HG03135 (cell line): ENCODE measurements at regions not wholly inside any gene's neighbourhood (a gene's known extent, or its start where the extent isn't known, plus 50 kb on each side); places are given as distances from the start of the nearest gene placed in this dataset.
"Not testable (repeated sequence)": the region's sequence is repeated elsewhere in the genome, so short reads cannot be mapped to it uniquely, and the experiment has no call there.

ENCODE experiments used
- ATAC-seq: cut with Tn5 transposase; IDR thresholded peaks from one replicate; pipeline ENCODE4 v1.9.1; 2021; ENCODE audit warnings: mild to moderate bottlenecking, moderate library complexity; ENCODE audit not compliant: unreplicated experiment

DNA sequence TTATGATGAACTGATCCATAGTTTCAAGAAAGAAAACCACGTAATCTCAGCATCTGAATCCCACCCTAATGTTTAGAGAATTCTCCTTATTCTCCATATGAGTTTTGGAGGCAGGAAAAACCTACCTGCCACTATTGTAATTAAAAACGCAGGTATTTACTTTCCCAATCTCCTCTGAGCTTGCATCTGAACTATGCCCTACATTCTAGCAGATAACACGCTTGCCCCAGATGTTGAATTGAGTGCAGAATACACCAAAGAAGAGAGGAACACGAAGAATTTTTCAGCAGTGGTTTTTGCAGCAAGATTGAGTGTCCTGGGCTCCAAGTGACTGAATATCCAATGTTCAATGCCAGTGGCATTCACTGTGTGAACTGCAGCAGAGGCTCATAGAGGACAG lies 182.4 kb downstream of the COX18 start:
- ATAC-seq = no peak

DNA sequence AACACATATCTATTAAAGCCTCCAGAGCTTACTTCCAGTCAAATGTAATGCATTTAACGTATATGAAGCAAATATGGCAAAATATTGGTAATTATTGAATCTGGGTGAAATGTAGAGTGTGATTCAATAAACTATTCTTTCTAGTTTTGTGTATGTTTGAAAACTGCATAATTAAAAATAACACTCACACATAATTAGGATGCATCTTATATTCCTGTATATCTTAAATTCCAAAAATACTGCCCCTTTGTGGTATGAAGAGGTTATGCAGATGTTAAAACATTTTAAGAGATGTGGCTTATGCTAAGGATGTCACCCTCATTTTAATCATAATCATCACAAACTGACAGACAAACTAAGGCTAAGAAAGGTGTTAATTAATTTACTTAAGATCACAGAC lies 182.9 kb downstream of the COX18 start:
- ATAC-seq = no peak

DNA sequence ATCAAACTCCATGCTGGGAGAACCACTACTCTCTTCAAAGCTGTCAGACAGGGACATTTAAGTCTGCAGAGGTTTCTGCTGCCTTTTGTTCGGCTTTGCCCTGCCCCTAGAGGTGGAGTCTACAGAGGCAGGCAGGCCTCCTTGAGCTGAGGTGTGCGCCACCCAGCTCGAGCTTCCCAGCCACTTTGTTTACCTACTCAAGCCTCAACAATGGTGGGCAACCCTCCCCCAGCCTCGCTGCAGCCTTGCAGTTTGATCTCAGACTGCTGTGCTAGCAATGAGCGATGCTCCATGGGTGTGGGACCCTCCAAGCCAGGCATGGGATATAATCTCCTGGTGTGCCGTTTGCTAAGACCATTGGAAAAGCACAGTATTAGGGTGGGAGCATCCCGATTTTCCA lies 185.3 kb downstream of the COX18 start:
- not testable (repeated sequence) for ATAC-seq

DNA sequence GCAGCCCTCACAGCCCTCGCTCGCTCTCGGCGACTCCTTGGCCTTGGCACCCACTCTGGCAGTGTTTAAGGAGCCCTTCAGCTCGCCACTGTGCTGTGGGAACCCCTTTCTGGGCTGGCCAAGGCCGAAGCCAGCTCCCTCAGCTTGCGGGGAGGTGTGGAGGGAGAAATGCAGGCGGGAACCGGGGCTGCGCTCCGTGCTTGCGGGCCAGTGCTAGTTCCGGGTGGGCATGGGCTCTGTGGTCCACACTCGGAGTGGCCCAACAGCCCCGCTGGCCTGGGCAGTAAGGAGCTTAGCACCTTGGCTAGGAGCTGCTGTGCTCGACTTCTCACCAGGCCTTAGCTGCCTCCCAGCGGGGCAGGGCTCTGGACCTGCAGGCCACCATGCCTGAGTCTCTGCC lies 192.6 kb downstream of the COX18 start:
- ATAC-seq = no peak

DNA sequence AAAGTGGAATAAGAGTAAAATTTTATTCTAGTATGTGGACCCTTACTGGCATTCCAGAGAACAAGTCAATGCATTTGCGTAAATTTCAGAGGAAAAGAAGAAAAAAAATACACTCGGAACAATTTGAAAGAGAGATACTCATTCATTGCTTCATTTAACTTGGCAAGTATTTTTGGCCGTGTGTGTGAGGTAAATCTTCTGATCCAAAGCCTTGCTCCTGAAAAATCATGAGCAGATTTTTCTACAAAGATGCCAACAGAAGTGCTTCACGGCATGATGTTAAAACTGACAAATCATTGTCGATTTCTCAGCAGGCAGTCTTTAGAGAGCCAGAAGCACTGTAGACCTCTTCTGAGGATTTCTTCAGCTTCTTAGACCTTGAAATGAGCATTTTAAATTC lies 194.0 kb downstream of the COX18 start:
- ATAC-seq = no peak

DNA sequence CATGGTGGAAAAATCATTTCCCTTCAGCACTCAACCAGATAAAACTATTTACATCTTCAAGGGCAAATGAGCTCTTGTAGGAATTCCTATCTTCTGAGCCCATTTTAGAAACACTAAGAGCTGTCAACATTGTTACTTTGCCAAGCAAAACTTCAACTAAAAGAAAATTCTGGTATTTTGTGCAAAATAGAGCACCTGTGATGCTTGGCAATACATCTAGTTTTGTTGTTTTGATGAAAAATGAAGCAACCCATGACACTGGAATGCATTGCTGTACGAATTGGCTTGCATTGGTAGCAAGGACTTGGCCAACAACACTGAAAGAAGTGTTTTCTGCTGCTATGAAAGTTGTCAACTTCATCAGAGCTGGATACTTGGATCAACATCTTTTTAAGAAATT lies 194.4 kb downstream of the COX18 start:
- no peak for ATAC-seq

DNA sequence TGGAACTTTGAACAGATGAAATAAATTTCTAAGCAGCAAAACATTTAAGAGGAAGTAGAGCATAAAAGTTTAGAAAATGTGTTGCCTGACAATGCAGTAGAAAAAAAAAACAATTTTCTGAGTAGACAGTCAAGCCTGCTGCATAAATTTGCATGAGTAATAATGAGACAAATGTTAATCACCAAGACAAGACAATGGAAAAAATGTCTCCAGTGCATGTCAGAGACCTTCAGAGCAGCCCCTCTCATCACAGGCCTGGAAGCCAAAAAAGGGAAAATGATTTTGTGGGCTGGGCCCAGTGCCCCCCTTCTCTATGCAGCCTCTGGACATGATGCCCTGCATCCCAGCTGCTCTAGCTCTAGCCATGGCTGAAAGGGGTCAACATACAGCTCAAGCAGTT lies 204.6 kb downstream of the COX18 start:
- no peak for ATAC-seq

DNA sequence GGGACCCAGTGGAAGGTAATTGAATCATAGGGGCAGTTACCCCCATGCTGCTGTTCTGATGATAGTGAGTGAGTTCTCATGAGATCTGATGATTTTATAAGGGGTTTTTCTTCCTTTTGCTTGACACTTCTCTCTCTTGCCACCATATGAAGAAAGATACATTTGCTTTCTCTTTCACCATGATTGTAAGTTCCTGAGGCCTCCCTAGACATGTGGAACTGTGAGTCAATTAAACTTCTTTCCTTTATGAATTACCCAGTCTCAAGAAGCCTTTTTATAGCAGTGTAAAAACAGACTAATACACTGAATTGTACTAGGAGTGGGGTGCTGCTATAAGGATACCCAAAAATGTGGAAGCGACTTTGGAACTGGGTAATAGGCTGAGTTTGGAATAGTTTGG lies 205.2 kb downstream of the COX18 start:
- ATAC-seq = not testable (repeated sequence)

DNA sequence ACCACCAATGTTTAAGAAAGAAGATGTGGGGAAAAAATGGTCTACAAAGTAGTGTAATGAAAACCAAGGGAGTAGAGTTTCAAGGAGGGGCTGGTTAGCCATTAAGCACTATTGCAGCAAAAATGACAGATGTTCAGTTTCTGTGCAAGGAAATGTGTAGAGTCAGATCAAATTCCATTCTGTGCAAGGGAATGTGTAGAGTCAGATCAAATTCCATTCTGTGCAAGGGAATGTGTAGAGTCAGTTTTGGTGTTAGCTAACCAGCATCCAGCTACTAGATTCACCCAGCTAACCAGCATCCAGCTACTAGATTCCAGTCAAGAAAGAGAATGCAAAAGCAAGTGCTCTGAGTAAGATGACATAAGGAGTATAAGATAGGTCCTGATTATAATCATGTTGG lies 208.8 kb downstream of the COX18 start:
- no peak for ATAC-seq

DNA sequence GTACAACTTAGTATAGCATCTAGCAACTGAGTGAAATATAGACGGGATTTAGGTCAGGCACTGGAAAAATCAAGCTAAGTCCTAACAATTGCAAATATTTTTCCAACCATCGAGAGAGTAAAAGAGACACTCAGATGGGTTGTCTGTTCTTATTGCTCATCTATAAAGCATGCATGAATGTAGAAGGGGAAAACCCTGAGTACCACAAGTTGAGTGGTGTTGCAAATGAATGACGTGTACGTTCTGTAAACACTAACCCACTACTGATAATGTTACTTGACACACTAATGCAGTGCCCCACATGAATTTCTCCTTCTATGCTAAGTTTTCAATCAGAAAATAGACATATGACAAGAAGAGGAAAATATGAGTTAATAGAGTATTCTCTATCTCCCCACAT lies 211.2 kb downstream of the COX18 start:
- no peak for ATAC-seq

DNA sequence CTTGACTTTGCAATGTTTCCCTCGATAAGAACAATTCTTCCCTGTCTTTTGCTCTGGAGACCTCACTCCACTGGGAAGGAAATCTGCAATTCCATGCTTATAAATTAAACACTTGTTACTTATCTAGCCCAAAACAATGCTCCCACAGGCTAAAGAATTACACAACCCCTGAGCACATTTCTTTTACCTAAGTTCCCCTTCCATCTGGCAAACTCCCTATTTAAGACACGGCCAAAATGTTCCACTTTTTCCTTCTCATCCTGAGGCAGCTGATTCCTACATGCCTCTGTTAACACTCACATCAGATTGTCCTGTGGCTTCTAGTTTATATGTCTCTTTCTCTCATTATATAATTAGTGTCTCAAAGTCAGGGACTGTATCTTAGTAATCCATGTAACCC lies 211.7 kb downstream of the COX18 start:
- ATAC-seq = no peak

DNA sequence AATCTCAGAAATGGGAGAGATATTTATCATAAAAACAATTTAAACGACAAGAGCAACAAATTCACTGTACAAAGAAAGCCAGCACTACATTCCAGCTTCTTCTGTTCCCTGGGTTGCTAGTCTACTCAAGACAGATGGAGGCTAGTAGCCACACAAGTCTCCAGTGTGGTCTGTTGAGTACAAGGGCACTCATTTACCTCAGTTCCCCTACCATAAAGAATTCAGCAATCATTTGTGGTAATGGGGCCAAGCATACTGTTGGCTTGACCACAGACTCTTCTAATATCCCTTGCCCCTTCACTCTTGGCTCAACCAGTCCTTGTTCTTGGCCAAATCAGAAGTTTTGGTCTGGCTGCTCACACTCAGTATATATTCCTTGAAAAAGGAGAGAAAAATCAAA lies 212.3 kb downstream of the COX18 start:
- no peak for ATAC-seq

DNA sequence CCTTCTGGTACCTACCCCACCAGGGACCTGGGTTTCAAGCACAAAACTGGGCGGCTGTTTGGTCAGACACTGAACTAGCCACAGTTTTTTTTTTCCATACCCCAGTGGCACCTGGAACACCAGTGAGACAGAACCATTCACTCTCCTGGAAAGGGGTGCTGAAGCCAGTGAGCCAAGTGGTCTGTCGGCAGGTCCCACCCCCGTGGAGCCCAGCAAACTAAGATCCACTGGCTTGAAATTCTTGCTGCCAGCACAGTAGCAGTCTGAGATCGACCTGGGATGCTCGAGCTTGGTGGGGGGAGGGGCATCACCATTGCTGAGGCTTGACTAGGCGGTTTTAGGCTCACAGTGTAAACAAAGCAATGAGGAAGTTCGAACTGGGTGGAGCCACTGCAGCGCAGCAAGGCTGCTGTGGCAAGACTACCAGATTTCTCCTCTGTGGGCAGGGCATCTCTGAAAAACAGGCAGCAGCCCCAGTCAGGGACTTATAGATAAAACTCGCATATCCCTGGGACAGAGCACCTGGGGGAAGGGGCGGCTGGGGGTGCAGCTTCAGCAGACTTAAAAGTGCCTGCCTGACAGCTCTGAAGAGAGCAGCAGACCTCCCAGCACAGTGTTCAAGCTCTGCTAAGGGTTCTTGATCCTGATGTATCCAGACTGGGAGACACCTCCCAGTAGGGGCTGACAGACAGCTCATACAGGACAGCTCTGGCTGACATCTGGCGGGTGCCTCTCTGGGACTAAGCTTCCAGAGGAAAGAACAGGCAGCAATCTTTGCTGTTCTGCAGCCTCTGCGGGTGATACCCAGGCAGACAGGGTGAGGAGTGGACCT lies 223.0 kb downstream of the COX18 start:
- no peak for ATAC-seq

DNA sequence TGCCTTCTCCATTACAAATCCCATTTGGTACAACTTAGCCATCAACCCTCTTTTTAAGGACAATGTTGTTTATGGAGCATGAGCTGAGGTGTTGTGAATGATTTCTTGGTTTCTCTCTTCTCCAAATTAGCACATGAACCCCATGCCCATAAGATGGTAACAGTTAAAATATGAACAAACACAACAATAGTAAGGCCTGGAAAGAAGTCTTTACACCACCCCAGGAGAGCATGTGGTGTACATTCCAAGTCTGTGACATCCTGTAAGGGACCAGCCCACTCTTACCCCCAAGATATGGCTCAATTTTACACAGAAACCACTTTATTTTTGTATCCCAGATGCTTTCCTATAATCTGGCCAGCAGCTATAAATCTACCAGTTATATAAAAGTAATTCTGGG lies 226.1 kb downstream of the COX18 start:
- no peak for ATAC-seq

DNA sequence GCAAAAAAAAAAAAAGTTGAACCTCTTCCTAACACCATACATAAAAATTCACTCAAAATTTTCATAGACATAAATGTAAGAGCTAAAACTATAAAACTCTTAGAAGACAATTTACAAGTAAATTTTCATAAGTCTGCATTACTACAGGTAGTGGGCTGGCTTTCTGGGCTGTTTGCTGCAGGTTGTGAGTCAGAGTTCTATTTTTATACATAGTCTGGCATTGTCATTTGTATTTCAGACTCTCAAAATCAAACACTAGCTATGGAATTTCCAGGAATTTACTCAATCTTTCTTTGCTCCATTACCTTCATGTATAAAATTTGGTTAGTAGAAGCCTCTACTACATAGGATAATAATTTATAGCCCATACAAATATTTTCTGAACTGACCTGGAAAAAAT lies 227.2 kb downstream of the COX18 start:
- ATAC-seq = no peak

DNA sequence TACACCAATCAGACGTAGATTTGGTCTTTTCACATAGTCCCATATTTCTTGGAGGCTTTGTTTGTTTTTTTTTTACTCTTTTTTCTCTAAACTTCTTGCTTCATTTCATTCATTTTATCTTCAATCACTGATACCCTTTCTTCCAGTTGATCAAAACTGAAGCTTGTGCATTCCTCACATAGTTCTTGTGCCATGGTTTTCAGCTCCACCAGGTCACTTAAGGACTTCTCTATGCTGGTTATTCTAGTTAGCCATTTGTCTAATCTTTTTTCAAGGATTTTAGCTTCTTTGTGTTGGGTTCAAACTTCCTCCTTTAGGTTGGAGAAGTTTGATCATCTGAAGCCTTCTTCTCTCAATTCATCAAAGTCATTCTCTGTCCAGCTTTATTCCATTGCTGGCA lies 229.3 kb downstream of the COX18 start:
- not testable (repeated sequence) for ATAC-seq

DNA sequence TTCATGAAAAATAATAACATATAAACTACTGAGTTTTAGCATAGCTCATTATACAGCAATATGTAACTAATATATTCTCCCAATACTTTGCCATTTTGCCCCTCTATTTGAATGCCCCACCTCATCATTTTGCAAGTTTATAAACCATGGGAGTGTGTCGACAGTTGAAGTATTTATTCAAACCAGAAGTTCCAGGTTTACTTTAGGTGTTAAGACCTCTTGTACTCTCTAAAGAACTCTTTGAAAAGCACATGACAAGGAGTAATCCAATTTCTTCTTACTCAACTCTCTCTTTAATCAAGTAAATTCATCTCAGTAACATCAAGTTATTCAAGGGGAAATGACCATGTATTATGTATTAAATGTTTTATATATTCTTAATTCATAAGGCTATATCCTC lies 240.7 kb downstream of the COX18 start:
- no peak for ATAC-seq

DNA sequence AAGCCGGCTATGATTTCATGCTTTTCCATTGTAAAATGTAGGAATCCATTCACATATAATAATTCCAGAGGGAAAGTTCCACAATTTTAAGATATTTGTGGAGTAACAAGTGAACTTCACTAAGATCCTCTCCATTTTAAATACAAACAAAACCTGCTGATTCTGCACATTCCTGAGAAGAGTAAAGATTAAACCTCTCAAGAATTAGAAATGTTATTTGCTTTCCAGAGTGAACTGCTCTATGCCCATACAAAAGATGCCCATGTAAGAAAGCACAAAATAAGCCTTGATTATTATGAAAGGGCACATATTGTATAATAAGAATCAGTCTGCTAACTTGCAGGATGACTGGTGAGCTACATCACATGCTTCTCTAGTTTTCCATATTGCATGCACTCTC lies 241.5 kb downstream of the COX18 start:
- ATAC-seq = no peak

DNA sequence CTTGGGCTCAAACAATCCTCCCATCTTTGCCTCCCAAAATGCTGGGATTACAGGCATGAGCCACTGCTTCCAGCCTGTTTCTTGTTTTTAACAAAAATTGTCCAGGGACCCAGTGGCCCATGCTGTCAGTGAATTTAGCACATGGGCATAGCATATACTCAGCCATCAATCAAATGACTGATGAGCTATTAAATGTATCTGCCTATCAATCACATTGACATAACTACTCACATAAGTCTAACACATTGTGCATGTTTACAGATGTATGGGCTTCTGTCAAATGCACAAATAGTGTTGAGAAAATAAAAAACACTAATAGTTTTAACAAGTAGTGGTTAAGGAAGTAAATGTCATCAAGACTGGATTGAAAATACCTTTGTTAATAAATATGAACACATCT lies 249.4 kb downstream of the COX18 start:
- ATAC-seq = no peak

DNA sequence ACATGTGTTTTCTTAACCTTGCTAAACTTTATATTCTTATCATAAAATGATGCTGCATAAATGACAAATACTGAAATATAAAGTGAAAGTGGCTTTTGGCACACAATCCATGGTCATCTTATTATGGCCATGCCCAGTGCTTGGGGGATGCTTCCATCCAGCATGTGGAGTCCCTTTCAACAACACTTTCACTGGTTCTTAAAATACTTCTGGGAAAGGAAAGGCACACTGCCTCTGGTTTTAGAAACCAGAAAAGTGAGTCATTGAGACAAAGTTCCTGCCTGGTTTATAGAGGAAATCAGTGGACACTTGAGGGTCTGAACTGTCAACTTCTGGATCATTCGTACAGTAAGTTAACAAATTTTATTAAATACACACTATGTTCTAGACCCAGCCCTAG lies 248.0 kb upstream of the ADAMTS3 start:
- ATAC-seq = no peak

DNA sequence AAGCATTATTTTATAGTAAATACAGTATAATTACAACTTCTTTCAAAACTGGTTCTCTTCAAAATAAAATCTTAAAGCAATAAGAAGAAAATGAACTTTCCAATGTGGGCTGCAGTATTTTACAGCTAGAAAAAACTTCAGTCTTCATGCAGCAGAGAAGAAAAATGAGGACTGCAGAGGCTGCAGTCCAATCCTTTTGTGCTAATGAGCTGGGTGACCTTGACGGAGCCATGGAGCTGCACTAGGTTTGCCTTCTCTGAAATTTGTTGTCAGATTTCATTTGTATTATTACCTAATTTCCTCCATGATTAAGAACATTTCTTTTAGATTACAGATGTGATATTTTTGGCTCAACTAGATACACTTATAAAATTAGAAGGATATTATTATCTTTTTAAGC lies 245.2 kb upstream of the ADAMTS3 start:
- ATAC-seq = no peak

DNA sequence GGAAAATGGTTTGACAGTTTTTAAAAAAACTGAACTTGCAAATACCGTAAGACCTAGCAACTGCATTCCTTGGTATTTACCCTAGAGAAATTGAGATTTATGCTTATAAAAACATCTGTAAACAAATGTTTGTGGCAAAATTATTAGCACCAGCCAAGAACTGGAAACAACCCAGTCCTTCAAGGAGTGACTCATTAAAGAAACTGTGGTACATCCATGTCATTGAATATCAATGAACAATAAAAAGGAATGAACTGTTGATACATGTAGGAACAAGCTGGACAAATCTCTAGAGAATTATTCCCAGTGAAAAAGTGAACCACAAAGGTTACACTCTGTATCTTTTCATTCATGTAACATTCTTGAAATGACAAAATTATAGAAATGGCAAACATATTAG lies 240.2 kb upstream of the ADAMTS3 start:
- ATAC-seq = no peak

DNA sequence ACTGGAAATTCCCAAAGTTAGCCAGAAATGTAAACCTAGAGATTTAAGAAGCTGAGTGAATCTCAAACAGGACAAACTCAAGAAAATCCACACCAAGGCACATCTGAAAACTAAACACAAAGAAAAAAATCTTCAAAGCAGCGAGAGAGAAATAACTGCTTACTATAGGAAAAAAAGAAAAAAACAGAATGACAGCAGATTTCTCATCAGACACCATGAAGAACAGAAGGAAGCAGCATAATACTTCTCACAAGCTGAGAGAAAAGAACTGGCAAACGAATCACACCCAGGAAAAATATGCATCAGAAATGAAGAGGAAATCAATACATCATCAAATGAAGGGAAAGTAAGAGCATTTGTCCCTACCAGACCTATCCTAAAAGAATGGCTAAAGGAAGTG lies 236.3 kb upstream of the ADAMTS3 start:
- ATAC-seq = no peak
